ENCODE measurements at regions not wholly inside any gene's neighbourhood (a gene's known extent, or its start where the extent isn't known, plus 50 kb on each side); places are given as distances from the start of the nearest gene placed in this dataset.

- TF ChIP-seq, protein P1, sequence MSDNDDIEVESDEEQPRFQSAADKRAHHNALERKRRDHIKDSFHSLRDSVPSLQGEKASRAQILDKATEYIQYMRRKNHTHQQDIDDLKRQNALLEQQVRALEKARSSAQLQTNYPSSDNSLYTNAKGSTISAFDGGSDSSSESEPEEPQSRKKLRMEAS (IDR thresholded peaks at IDR 0.05; ENCODE audit: low read depth, low read length): no peak
- no peak for TF ChIP-seq POLR2A (IDR thresholded peaks at IDR 0.05; ENCODE audit: extremely low read depth, insufficient read length)
- TF ChIP-seq CTCF (IDR thresholded peaks at IDR 0.05; ENCODE audit: low read depth, low read length): no peak
- TF ChIP-seq MYC (IDR thresholded peaks at IDR 0.05; ENCODE audit: low read depth, low read length): no peak
These were observed 458.7 kb upstream of the CNTNAP5 start for GRCh38 chr2:123566291-123566946.

Measured in NB4 (cell line).